HG02678 (cell line): ENCODE measurements at regions not wholly inside any gene's neighbourhood (a gene's known extent, or its start where the extent isn't known, plus 50 kb on each side); places are given as distances from the start of the nearest gene placed in this dataset.

Experiments
- ATAC-seq: cut with Tn5 transposase; IDR thresholded peaks from one replicate; pipeline ENCODE4 v1.9.1; 2021; ENCODE audit warnings: mild to moderate bottlenecking, moderate library complexity; ENCODE audit not compliant: unreplicated experiment

DNA sequence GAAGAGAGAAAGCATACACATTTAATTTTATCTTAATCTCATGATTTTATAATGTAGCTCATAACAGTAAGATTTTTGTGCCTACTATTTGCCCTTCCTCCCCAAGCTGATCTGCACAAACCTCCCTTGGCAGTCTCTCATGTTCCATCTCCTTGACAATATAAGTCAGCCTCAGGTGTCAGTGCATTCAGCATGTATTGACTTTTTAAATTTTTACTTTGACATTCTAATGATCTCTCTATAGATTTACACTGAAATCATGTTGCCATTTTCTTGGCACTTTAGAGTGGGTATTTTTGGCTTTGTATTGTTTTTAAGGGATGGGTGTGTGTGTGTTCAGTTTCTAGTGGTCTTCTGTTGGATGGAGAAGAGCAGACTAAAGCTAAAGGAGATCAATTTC, 505.3 kb upstream of the CPEB2 start:
- ATAC-seq = no peak

DNA sequence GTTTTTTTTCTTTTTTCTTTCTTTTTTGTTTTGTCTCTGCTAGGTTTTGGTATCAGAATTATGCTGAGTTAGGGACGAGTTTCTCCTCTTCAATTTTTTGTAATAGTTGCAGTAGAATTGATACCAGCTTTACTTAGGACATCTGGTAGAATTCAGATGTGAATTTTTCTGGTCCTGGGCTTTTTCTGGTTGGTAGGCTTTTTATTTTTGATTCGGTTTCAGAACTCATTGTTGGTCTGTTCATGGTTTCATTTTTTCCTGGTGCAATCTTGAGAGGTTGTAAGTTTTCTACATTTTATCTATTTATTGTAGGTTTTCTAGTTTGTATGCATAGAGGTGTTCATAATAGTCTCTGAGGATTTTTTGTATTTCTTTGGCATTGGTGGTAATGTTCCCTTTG, 498.1 kb upstream of the CPEB2 start:
- ATAC-seq = no peak

- no peak for ATAC-seq
Measured at GRCh38 chr4:14513471-14513870, 488.8 kb upstream of the CPEB2 start.

DNA sequence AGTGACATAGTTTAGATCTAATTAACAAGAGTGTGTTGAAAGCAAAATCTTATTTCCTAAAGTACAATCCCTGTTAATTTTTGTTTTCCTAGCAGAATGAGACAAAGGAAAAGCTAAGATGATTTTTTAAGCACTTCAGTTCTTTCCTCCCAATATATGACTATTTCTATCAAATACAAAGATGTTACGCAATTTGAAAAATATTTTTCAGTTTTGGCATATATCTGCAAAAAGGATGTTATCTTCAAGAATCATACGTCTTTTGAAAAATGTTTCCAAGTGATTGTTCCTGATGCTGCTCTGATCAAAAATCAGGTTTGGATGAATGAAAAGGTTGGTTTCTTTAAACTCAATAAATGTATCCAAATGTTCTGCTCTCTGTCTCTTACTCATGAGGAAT, 486.7 kb upstream of the CPEB2 start:
- ATAC-seq = no peak

DNA sequence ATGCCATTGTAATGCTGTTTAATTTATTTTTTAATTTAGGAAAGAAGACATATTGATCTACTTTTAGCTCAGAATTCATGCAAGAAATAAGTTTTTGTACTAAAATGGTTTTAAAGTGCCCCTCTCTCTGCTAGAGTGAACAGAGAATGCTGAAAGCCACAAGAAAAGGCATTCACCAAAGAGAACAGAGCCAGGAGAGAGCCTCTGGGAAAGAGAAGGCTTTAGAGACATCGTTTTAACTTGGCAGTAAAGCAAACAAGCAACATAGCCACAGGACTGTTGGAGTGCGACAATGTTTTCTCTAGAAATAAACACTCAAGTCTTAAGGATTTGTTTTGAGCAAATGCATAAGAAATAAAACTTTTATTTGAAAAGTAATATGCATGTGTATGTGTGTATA, 484.1 kb upstream of the CPEB2 start:
- ATAC-seq = no peak

DNA sequence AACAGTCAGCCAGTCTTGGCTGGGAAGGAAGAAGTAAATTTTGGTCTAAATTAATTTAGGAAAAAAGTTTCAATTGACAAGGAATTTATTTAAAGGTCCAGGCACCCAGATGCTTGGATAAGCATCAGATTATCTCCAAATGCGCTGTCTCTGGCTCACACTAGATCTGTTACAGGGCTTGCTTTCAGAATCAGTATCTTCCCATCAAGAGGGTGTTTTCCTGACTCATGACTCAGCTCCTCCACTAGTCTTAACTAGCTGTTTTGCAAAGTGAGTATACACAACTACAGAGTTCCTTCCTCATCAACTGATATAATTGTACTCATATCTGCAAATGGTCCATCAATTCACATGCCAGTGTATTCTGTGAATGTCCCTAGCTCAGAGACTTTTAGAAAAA, 482.1 kb upstream of the CPEB2 start:
- ATAC-seq = no peak

DNA sequence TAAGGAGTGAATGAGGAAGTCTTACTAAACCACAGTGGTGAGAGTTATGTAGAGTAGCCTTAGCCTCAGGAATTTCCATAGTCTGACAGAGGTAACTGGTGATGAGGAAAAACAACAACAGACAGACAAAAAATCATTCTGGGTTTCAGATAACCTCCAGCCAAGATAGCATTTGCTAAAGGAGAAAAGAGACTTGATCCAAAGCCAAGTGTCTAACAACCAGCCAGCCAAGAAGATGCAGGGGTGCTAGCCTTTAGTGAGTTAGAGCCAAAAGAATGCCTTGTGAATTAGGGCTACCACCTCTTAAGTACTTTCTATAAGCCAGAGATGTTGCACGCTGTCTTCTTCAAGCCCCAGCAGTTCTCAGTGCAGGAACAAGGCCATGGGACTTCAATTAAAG, 478.0 kb upstream of the CPEB2 start:
- ATAC-seq = no peak

- no peak for ATAC-seq
Measured at GRCh38 chr4:14528918-14529317, 473.4 kb upstream of the CPEB2 start.

GRCh38 chr4:14529653-14530052, 472.6 kb upstream of the CPEB2 start:
- no peak for ATAC-seq

DNA sequence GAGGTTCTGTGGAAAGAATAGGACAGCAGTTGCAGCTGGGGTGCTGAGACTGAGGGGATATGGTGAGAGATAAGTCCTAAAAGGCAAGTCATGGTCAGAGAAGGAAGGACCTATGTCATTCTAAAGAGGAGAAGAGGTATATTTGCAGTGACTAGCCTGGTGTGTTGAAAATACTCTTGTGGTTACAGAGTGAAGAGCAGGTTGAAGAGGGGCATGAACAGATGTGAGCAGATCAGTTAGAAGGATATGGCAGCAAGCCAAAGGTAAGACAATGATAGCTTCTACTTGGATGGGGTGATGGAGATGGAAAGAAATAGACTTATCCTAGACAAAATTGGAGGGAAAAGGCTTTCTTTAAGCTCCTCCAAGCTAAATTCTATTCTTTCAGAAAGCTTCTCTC, 469.8 kb upstream of the CPEB2 start:
- no peak for ATAC-seq

GRCh38 chr4:14539246-14539645, 463.0 kb upstream of the CPEB2 start:
- no peak for ATAC-seq

- ATAC-seq = no peak
Measured at GRCh38 chr4:14545163-14545562, 457.1 kb upstream of the CPEB2 start.

GRCh38 chr4:14545807-14546206, 456.5 kb upstream of the CPEB2 start:
- ATAC-seq = no peak

- ATAC-seq = no peak
Measured at GRCh38 chr4:14552119-14552518, 450.2 kb upstream of the CPEB2 start.

- ATAC-seq = no peak
Measured at GRCh38 chr4:14559646-14560045, 442.6 kb upstream of the CPEB2 start.

DNA sequence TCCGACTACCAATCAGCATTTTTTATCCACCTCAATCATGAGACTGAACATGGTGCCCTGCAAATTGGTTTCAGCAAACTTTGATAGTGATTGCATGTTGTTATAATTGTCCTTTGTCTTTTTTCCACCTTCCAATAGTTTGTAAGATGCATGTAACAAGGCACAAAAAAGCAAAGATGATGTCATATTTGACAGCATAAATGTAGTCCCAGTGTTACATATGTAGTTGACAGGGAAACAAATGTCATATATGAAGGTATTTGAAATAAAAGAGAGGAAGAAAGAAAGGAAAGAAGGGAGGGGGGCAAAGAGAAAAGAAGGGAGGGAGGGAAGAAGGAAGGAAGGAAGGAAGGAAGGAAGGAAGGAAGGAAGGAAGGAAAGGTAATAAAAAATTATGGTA, 441.7 kb upstream of the CPEB2 start:
- ATAC-seq = no peak

GRCh38 chr4:14562901-14563300, 439.4 kb upstream of the CPEB2 start:
- no peak for ATAC-seq

DNA sequence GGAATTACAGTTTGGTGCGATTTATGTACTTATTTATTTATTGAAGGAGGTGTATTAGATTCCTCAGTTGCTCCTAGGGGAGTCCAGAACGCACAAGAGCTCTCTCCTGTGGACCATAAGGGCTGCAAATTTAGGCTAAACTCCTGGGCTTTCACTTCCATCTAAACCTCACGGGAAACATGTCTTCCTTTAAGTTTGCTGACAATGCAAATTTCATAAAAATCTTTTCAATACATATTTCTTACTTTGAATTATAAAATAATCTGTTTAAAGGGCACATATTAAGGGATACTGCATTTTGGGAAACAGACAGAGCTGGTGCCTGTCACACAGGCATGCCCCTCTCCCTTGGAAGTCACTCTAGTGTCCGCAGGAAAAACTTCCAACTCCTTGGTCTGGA, 438.0 kb upstream of the CPEB2 start:
- ATAC-seq = no peak

- ATAC-seq = no peak
Measured at GRCh38 chr4:14566518-14566917, 435.8 kb upstream of the CPEB2 start.

DNA sequence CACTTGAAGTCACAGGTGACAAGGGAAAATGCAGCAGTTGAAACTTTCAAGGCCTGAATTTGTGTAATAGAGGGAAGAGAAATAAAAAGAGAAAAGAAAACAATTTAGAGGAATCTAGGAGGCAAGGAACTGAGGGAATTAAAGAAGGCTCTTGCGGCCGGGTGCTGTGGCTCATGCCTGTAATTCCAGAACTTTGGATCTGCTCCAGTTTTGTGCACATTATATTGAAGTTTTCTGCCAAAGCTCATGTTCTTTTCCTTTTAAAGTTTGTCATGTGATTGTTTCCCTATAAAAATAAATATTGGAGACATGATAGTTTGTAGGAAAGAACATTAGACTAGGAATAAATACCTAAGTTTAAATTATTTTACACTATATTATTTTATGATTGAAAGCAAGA, 433.9 kb upstream of the CPEB2 start:
- no peak for ATAC-seq

GRCh38 chr4:14575289-14575688, 427.0 kb upstream of the CPEB2 start:
- no peak for ATAC-seq

GRCh38 chr4:14575919-14576318, 426.4 kb upstream of the CPEB2 start:
- ATAC-seq = no peak

DNA sequence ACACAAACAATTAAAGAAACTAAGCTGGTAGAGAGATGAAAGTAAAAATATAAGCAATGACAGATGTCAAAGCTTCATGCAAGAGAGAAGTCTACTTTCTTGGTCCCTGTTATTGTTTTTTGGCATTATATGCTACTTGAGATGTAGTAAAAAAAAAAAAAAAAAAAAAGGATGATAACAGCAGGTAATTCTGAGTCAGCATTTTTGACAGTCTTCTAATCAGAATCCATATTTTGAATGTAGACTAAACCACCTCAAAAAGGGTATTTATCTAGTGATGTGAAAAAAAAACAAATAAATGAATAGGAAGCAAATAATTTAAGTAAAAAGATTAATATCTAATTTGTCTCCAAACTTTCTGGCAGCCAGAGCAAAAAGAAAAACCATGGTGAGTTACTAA, 422.2 kb upstream of the CPEB2 start:
- ATAC-seq = no peak

DNA sequence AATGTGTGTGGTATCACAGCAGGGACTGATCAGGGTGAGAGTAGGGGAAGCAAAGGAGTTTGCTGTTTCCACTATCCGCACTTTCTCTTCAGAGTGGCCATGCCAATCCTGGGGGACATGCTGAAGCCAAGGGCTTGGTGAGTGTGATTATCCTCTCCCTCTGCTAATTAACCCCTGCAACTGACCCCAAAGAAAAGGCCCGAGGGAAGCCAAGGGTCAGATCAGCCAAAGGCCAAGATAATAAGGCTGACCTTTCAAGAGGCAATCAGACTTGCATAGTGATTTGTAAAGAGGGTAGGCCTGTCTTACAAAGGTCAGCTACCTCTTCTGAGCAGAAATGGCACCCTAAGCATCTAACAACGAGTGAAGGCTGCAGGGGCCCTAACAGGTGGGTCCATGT, 420.5 kb upstream of the CPEB2 start:
- no peak for ATAC-seq
